MM.1S (cell line): ENCODE measurements at regions not wholly inside any gene's neighbourhood (a gene's known extent, or its start where the extent isn't known, plus 50 kb on each side); places are given as distances from the start of the nearest gene placed in this dataset.

Experiments
- DNase-seq: peaks from one replicate; pipeline ENCODE4 v3.0.0-alpha.2; 2015
- H2AFZ ChIP-seq: fragments of 300-600 bp; sonication (generic); 2 replicates; pipeline ENCODE4 v1.6.0; 2016; ENCODE audit warnings: antibody characterized with exemption, low read length
- H3F3A ChIP-seq: fragments of 300-600 bp; sonication (generic); 2 replicates; pipeline ENCODE4 v1.6.1; 2016; ENCODE audit warnings: mild to moderate bottlenecking, antibody characterized with exemption, low read length, moderate library complexity, mixed read lengths; ENCODE audit not compliant: insufficient read depth
- H3K27ac ChIP-seq: fragments of 300-600 bp; sonication (generic); 2 replicates; pipeline ENCODE4 v1.5.1; 2016; ENCODE audit warnings: mild to moderate bottlenecking, low read length
- H3K27me3 ChIP-seq: fragments of 300-600 bp; sonication (generic); replicated peaks from 2 replicates; pipeline ENCODE4 v1.6.0; 2016; ENCODE audit warnings: low read length; ENCODE audit not compliant: insufficient read depth
- H3K36me3 ChIP-seq: fragments of 300-600 bp; sonication (generic); replicated peaks from 2 replicates; pipeline ENCODE4 v1.6.1; 2016; ENCODE audit warnings: mild to moderate bottlenecking, low read length, mixed read lengths; ENCODE audit not compliant: insufficient read depth
- H3K4me1 ChIP-seq: fragments of 300-600 bp; sonication (generic); 2 replicates; pipeline ENCODE4 v1.6.1; 2016; ENCODE audit warnings: low read length, mixed read lengths
- H3K4me2 ChIP-seq: fragments of 300-600 bp; sonication (generic); 2 replicates; pipeline ENCODE4 v1.6.0; 2016; ENCODE audit warnings: low read depth, low read length
- H3K4me3 ChIP-seq: fragments of 300-600 bp; sonication (generic); 2 replicates; pipeline ENCODE4 v1.5.1; 2016; ENCODE audit warnings: low read length, mixed read lengths
- H3K79me2 ChIP-seq: fragments of 300-600 bp; sonication (generic); 2 replicates; pipeline ENCODE4 v1.6.1; 2016; ENCODE audit warnings: mixed run types, low read length, mixed read lengths
- H3K9ac ChIP-seq: fragments of 300-600 bp; sonication (generic); 2 replicates; pipeline ENCODE4 v1.6.1; 2016; ENCODE audit warnings: low read length, mixed read lengths
- H3K9me2 ChIP-seq: fragments of 300-600 bp; sonication (generic); replicated peaks from 2 replicates; pipeline ENCODE4 v1.6.1; 2016; ENCODE audit warnings: mild to moderate bottlenecking, low read length, mixed read lengths; ENCODE audit not compliant: insufficient read depth
- H3K9me3 ChIP-seq: fragments of 300-600 bp; sonication (generic); replicated peaks from 2 replicates; pipeline ENCODE4 v1.6.1; 2016; ENCODE audit warnings: mild to moderate bottlenecking, low read length, mixed read lengths; ENCODE audit not compliant: insufficient read depth
- H4K20me1 ChIP-seq: fragments of 300-600 bp; sonication (generic); 2 replicates; pipeline ENCODE4 v1.6.1; 2016; ENCODE audit warnings: mild to moderate bottlenecking, low read length, moderate library complexity, mixed read lengths; ENCODE audit not compliant: insufficient read depth
- EZH2 ChIP-seq: fragments of 300-600 bp; sonication (generic); optimal IDR thresholded peaks from 2 replicates; pipeline ENCODE3; 2017; ENCODE audit warnings: low read depth, mild to moderate bottlenecking, antibody characterized with exemption, low read length, mixed read lengths
- EZH2phosphoT487 ChIP-seq: fragments of 300-600 bp; sonication (generic); IDR thresholded peaks from 2 replicates; pipeline ENCODE4 v1.6.1; 2018; ENCODE audit warnings: antibody characterized with exemption, low read length
- TF ChIP-seq, protein P1 (sequence below): fragments of 300-600 bp; sonication (generic); IDR thresholded peaks from 2 replicates; pipeline ENCODE4 v1.5.1; 2016; ENCODE audit warnings: antibody characterized with exemption, low read length, mixed read lengths

DNA sequence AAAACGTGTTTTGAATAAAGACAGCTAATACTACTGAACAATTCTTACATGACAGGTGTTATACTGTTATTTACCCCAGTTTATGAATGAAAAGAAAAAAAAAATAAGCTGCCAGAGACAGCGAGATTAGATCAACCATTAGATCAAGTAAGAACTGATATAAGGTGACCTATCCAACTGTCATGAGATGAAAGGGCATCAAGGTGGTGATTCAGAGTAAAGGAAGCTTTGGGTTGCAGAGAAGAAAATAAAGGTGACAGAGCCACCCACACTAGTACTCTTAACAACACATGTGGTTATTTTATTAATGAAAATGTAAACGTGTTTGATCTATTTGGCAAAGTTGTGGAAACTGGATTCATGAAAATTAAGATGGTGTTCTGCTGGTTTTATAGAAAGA lies 435.2 kb downstream of the GABRG2 start:
- Histone ChIP-seq H3K4me1 (no peaks in the 10 kb centered on the region), H4K20me1 (no peaks in the 10 kb centered on the region), H3K4me2 (no peak overlapping the region), H3K36me3 (no peaks in the 10 kb centered on the region), H3K4me3 (no peak overlapping the region), H3K9me2 (no peaks in the 10 kb centered on the region), H3K9ac (no peak overlapping the region), H3F3A (no peaks in the 10 kb centered on the region), H3K9me3 (no peaks in the 10 kb centered on the region), H3K27ac (no peak overlapping the region), H3K27me3 (no peaks in the 10 kb centered on the region), H3K79me2 (no peaks in the 10 kb centered on the region), H2AFZ (no peak overlapping the region)
- no peak for DNase-seq
- TF ChIP-seq EZH2phosphoT487 (no peak), EZH2 (no peak)
- TF ChIP-seq, protein P1, sequence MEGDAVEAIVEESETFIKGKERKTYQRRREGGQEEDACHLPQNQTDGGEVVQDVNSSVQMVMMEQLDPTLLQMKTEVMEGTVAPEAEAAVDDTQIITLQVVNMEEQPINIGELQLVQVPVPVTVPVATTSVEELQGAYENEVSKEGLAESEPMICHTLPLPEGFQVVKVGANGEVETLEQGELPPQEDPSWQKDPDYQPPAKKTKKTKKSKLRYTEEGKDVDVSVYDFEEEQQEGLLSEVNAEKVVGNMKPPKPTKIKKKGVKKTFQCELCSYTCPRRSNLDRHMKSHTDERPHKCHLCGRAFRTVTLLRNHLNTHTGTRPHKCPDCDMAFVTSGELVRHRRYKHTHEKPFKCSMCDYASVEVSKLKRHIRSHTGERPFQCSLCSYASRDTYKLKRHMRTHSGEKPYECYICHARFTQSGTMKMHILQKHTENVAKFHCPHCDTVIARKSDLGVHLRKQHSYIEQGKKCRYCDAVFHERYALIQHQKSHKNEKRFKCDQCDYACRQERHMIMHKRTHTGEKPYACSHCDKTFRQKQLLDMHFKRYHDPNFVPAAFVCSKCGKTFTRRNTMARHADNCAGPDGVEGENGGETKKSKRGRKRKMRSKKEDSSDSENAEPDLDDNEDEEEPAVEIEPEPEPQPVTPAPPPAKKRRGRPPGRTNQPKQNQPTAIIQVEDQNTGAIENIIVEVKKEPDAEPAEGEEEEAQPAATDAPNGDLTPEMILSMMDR: no peak

DNA sequence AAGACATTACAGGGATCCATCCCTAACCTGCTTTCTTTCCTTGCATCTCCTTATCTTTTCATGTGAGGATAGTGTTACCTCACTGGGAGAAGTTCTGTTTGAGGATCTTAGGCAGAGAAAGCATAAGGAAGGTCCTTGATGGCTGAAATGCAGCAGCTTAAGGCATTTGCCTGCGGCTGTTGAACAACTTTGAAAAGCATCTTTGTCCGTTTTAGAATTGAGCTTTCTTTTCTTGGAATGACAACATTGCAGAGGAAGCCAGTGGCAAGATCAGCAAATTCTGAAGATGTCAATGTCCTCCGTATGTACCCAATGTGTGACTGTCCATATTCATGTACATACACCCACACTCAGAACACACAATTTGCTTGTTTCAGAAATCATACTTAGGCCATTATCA lies 436.2 kb downstream of the GABRG2 start:
- no peak for TF ChIP-seq EZH2phosphoT487
- no peak for TF ChIP-seq EZH2
- TF ChIP-seq, protein P1: no peak
- no peaks in the 10 kb centered on the region for H3K4me1 ChIP-seq
- H3K4me3 ChIP-seq: no peak overlapping the region
- no peaks in the 10 kb centered on the region for H3K27me3 ChIP-seq
- no peaks in the 10 kb centered on the region for H3K9me3 ChIP-seq
- H3K9me2 ChIP-seq: no peaks in the 10 kb centered on the region
- no peak overlapping the region for H3K4me2 ChIP-seq
- H3K36me3 ChIP-seq: no peaks in the 10 kb centered on the region
- no peaks in the 10 kb centered on the region for H4K20me1 ChIP-seq
- H3F3A ChIP-seq: no peaks in the 10 kb centered on the region
- H2AFZ ChIP-seq: no peak overlapping the region
- DNase-seq: no peak
- no peak overlapping the region for H3K27ac ChIP-seq
- no peak overlapping the region for H3K9ac ChIP-seq
- no peaks in the 10 kb centered on the region for H3K79me2 ChIP-seq

DNA sequence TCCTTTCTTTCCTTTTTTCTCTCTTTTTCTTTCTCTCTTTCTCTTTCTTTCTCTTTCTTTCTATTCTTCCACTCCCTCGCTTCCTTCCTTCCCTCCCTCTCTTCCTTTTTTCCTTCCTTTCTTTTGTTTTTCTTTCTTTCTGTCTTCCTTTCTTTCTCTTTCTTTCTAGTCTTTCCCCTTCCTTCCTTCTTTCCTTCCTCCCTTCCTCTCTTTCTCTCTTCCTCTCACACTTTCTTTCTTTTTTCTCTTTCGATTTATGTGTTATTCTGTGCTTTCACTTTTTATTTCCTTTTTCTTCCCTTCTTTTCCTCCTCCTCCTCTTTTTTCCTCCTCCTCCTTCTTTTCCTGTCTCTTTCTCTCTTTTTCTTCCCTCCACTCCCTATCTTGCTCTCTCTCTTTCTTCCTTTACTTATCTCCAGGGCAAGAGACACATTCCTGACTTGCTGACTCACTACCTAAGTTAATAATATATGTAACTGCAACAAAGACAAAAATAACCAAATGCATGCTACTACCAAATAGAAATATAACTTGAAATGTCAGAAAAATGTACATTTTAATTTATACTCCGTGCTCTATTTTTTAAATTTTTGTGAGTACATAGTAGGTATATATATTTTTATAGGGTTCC lies 445.5 kb downstream of the GABRG2 start:
- H3K4me3 ChIP-seq: no peak overlapping the region
- DNase-seq: no peak
- no peaks in the 10 kb centered on the region for H3K9me3 ChIP-seq
- H3K9ac ChIP-seq: no peak overlapping the region
- H3F3A ChIP-seq: no peaks in the 10 kb centered on the region
- no peaks in the 10 kb centered on the region for H3K4me1 ChIP-seq
- 0 out of 2 replicates have a peak, but pooled peaks cover 4% of the 10 kb centered on the region for H3K9me2 ChIP-seq
- no peaks in the 10 kb centered on the region for H4K20me1 ChIP-seq
- no peaks in the 10 kb centered on the region for H3K36me3 ChIP-seq
- TF ChIP-seq EZH2phosphoT487 (no peak), EZH2 (no peak)
- TF ChIP-seq, protein P1: no peak
- H3K79me2 ChIP-seq: no peaks in the 10 kb centered on the region
- H2AFZ ChIP-seq: no peak overlapping the region
- H3K27ac ChIP-seq: no peak overlapping the region
- no peak overlapping the region for H3K4me2 ChIP-seq
- H3K27me3 ChIP-seq: no peaks in the 10 kb centered on the region
